SK-N-SH (cell line): ENCODE measurements at regions not wholly inside any gene's neighbourhood (a gene's known extent, or its start where the extent isn't known, plus 50 kb on each side); places are given as distances from the start of the nearest gene placed in this dataset.

ENCODE experiments used
- CTCF ChIA-PET: fragments of 300-600, 350-600 bp; formaldehyde crosslinking; extraction: SDS; loops from one replicate; lab custom pipeline; 2021; lab: Yijun Ruan, JAX
- POLR2A ChIA-PET: fragments of 350-600 bp; sonication (Branson Sonifier 250); formaldehyde crosslinking; extraction: SDS; loops from one replicate; lab custom pipeline; 2020; ENCODE audit warnings: antibody characterized with exemption, inconsistent platforms; lab: Yijun Ruan, JAX
- DNase-seq: peaks from one replicate; pipeline ENCODE4 v3.0.0; 2012
- H2AFZ ChIP-seq: fragments of 200-600 bp; sonication (generic); 2 replicates; pipeline ENCODE4 v1.8.1; 2016; ENCODE audit warnings: antibody characterized with exemption, mild to moderate bottlenecking, low read depth
- H3F3A ChIP-seq: fragments of 200-600 bp; sonication (generic); replicated peaks from 2 replicates; pipeline ENCODE3; 2016; ENCODE audit warnings: antibody characterized with exemption, mild to moderate bottlenecking; ENCODE audit not compliant: insufficient read depth
- H3K27ac ChIP-seq, 2 experiments: fragments of 200-500 bp in 1 of 2; fragments of 200-600 bp in 1 of 2; sonication (Bioruptor generic) in 1 of 2; sonication (generic), shearing (Covaris generic) in 1 of 2; 2 replicates each; pipeline versions ENCODE4 v1.5.1 to v1.6.1; 2014 to 2016; ENCODE audit warnings: low read depth in 2 of 2, inconsistent platforms in 1 of 2, low read length in 1 of 2, mild to moderate bottlenecking in 1 of 2, mixed read lengths in 1 of 2
- H3K27me3 ChIP-seq: fragments of 200-600 bp; sonication (generic), shearing (Covaris generic); 2 replicates; pipeline ENCODE4 v1.6.1; 2016; ENCODE audit warnings: mixed run types; ENCODE audit not compliant: insufficient read depth
- H3K36me3 ChIP-seq, 2 experiments: fragments of 200-500 bp in 1 of 2; fragments of 200-600 bp in 1 of 2; sonication (Bioruptor generic) in 1 of 2; sonication (generic) in 1 of 2; replicated peaks in 1 of 2; 2 replicates each; pipeline versions ENCODE3 to v1.5.1; 2014 to 2016; ENCODE audit warnings: low read length in 1 of 2, mild to moderate bottlenecking in 1 of 2; ENCODE audit not compliant: insufficient read depth in 2 of 2, control insufficient read depth in 1 of 2
- H3K4me1 ChIP-seq, 2 experiments: fragments of 200-500 bp in 1 of 2; fragments of 200-600 bp in 1 of 2; sonication (Bioruptor generic) in 1 of 2; sonication (generic), shearing (Covaris generic) in 1 of 2; 2 replicates each; pipeline versions ENCODE4 v1.5.1 to v1.6.1; 2014 to 2016; ENCODE audit warnings: low read depth in 1 of 2, low read length in 1 of 2, mixed run types in 1 of 2; ENCODE audit not compliant: insufficient read depth in 2 of 2, control insufficient read depth in 1 of 2
- H3K4me2 ChIP-seq: fragments of 200-600 bp; sonication (generic), shearing (Covaris generic); 2 replicates; pipeline ENCODE4 v1.6.1; 2017; ENCODE audit warnings: mixed run types
- H3K4me3 ChIP-seq, 2 experiments: fragments of 200-500 bp in 1 of 2; fragments of 200-600 bp in 1 of 2; sonication (Bioruptor generic) in 1 of 2; sonication (generic), shearing (Covaris generic) in 1 of 2; 2 replicates each; pipeline versions ENCODE4 v1.5.1 to v1.8.1; 2014 to 2016; ENCODE audit warnings: low read depth in 2 of 2, inconsistent platforms in 1 of 2, low read length in 1 of 2, mild to moderate bottlenecking in 1 of 2, mixed read lengths in 1 of 2, moderate library complexity in 1 of 2
- H3K79me2 ChIP-seq: fragments of 200-600 bp; sonication (generic); 2 replicates; pipeline ENCODE4 v1.8.1; 2017; ENCODE audit warnings: mild to moderate bottlenecking; ENCODE audit not compliant: insufficient read depth
- H3K9ac ChIP-seq: fragments of 200-600 bp; sonication (generic); 2 replicates; pipeline ENCODE4 v1.6.1; 2017; ENCODE audit warnings: mixed run types
- H3K9me2 ChIP-seq: fragments of 200-600 bp; sonication (generic); 2 replicates; pipeline ENCODE4 v1.6.1; 2017; ENCODE audit warnings: mixed run types
- H3K9me3 ChIP-seq: fragments of 200-600 bp; sonication (generic); 2 replicates; pipeline ENCODE4 v1.6.1; 2017; ENCODE audit warnings: mixed run types, mild to moderate bottlenecking, moderate library complexity
- H4K20me1 ChIP-seq: fragments of 200-600 bp; sonication (generic); 2 replicates; pipeline ENCODE4 v1.6.1; 2017; ENCODE audit warnings: mild to moderate bottlenecking, mixed run types; ENCODE audit not compliant: insufficient read depth
- CHD2 ChIP-seq: fragments of 150-350 bp; IDR thresholded peaks from 2 replicates; pipeline ENCODE4 v1.6.1; 2018; ENCODE audit warnings: low read length; ENCODE audit not compliant: partially characterized antibody
- FOXJ3 ChIP-seq: sonication (generic); formaldehyde crosslinking; IDR thresholded peaks from 2 replicates; pipeline ENCODE4 v1.5.1; 2020; ENCODE audit warnings: mild to moderate bottlenecking, missing genetic modification reagents
- GABPA ChIP-seq: IDR thresholded peaks from 2 replicates; pipeline ENCODE4 v1.4.0; 2012; ENCODE audit warnings: low read depth, mild to moderate bottlenecking
- JUND ChIP-seq: IDR thresholded peaks from 2 replicates; pipeline ENCODE4 v1.4.0; 2012
- MEF2A ChIP-seq: IDR thresholded peaks from 2 replicates; pipeline ENCODE4 v1.4.0; 2012; ENCODE audit warnings: low read depth, borderline replicate concordance
- NRF1 ChIP-seq: IDR thresholded peaks from 2 replicates; pipeline ENCODE4 v1.6.1; 2012; ENCODE audit warnings: low read depth, mild to moderate bottlenecking, low read length
- PBX3 ChIP-seq: IDR thresholded peaks from 2 replicates; pipeline ENCODE4; 2012
- POLR2AphosphoS5 ChIP-seq: IDR thresholded peaks from 2 replicates; pipeline ENCODE4 v1.6.1; 2012; ENCODE audit warnings: low read depth, low read length
- RCOR1 ChIP-seq: fragments of 150-350 bp; IDR thresholded peaks from 2 replicates; pipeline ENCODE4 v1.6.1; 2017; ENCODE audit warnings: antibody characterized with exemption, low read length
- RFX5 ChIP-seq: IDR thresholded peaks from 2 replicates; pipeline ENCODE4 v1.6.1; 2012; ENCODE audit warnings: mild to moderate bottlenecking, improper control_type of control experiment, low read length
- RXRA ChIP-seq: IDR thresholded peaks from 2 replicates; pipeline ENCODE4 v1.4.0; 2012; ENCODE audit warnings: low read depth, mild to moderate bottlenecking, borderline replicate concordance
- TEAD4 ChIP-seq: IDR thresholded peaks from 2 replicates; pipeline ENCODE4 v1.4.0; 2012; ENCODE audit warnings: mild to moderate bottlenecking, borderline replicate concordance; ENCODE audit not compliant: insufficient read depth
- USF1 ChIP-seq: IDR thresholded peaks from 2 replicates; pipeline ENCODE4 v1.4.0; 2012; ENCODE audit warnings: low read depth, borderline replicate concordance
- WGBS: methylation state at CpG from one replicate; pipeline ENCODE4 v1.1.6; 2017; ENCODE audit warnings: low lambda C conversion rate; 5-methylcytosine and 5-hydroxymethylcytosine counted together
- TF ChIP-seq, protein P1 (sequence below): fragments of 150-350 bp; IDR thresholded peaks from 2 replicates; pipeline ENCODE4 v1.6.1; 2016; ENCODE audit warnings: mild to moderate bottlenecking, low read depth, low read length
- TF ChIP-seq, protein P2 (sequence below): IDR thresholded peaks from 2 replicates; pipeline ENCODE4 v1.6.1; 2012; ENCODE audit warnings: mild to moderate bottlenecking, low read depth, low read length, moderate library complexity

GRCh38 chr11:134786636-134787035 is 374.6 kb upstream of the B3GAT1 start:
- CTCF ChIA-PET, result no interaction called here

More at GRCh38 chr11:134786636-134787035, 374.6 kb upstream of the B3GAT1 start:
- no peaks in the 10 kb centered on the region for H4K20me1 ChIP-seq
- POLR2A ChIA-PET, result no interaction called here
- DNase-seq, result no peak
- no peak overlapping the region for H3K27ac ChIP-seq
- WGBS, result 24% methylated on average over 6 of the region's 6 CpGs
- no peak for TF ChIP-seq TEAD4
- TF ChIP-seq, protein P1, sequence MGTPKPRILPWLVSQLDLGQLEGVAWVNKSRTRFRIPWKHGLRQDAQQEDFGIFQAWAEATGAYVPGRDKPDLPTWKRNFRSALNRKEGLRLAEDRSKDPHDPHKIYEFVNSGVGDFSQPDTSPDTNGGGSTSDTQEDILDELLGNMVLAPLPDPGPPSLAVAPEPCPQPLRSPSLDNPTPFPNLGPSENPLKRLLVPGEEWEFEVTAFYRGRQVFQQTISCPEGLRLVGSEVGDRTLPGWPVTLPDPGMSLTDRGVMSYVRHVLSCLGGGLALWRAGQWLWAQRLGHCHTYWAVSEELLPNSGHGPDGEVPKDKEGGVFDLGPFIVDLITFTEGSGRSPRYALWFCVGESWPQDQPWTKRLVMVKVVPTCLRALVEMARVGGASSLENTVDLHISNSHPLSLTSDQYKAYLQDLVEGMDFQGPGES, result no peak
- no peak for TF ChIP-seq RCOR1
- TF ChIP-seq PBX3, result no peak
- no peak for TF ChIP-seq USF1
- no peak for TF ChIP-seq NRF1
- TF ChIP-seq, protein P2, sequence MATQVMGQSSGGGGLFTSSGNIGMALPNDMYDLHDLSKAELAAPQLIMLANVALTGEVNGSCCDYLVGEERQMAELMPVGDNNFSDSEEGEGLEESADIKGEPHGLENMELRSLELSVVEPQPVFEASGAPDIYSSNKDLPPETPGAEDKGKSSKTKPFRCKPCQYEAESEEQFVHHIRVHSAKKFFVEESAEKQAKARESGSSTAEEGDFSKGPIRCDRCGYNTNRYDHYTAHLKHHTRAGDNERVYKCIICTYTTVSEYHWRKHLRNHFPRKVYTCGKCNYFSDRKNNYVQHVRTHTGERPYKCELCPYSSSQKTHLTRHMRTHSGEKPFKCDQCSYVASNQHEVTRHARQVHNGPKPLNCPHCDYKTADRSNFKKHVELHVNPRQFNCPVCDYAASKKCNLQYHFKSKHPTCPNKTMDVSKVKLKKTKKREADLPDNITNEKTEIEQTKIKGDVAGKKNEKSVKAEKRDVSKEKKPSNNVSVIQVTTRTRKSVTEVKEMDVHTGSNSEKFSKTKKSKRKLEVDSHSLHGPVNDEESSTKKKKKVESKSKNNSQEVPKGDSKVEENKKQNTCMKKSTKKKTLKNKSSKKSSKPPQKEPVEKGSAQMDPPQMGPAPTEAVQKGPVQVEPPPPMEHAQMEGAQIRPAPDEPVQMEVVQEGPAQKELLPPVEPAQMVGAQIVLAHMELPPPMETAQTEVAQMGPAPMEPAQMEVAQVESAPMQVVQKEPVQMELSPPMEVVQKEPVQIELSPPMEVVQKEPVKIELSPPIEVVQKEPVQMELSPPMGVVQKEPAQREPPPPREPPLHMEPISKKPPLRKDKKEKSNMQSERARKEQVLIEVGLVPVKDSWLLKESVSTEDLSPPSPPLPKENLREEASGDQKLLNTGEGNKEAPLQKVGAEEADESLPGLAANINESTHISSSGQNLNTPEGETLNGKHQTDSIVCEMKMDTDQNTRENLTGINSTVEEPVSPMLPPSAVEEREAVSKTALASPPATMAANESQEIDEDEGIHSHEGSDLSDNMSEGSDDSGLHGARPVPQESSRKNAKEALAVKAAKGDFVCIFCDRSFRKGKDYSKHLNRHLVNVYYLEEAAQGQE, result no peak
- TF ChIP-seq FOXJ3 (CRISPR knock-in tag), result no peak
- TF ChIP-seq CHD2, result no peak
- TF ChIP-seq RXRA, result no peak
- TF ChIP-seq JUND, result no peak
- no peak for TF ChIP-seq POLR2AphosphoS5
- TF ChIP-seq GABPA, result no peak
- no peak for TF ChIP-seq MEF2A
- no peak for TF ChIP-seq RFX5
- no peaks in the 10 kb centered on the region for H3K9me2 ChIP-seq
- no peaks in the 10 kb centered on the region for H3F3A ChIP-seq
- H3K9ac ChIP-seq, result no peak overlapping the region
- no peaks in the 10 kb centered on the region for H3K9me3 ChIP-seq
- H3K36me3 ChIP-seq, result no peaks in the 10 kb centered on the region
- no peak overlapping the region for H3K4me3 ChIP-seq
- H3K27me3 ChIP-seq, result no peaks in the 10 kb centered on the region
- peaks cover 0 to 1% of the 10 kb centered on the region in 2 experiments; a peak in 1 of 4 replicates for H3K4me1 ChIP-seq
- no peak overlapping the region for H2AFZ ChIP-seq
- H3K79me2 ChIP-seq, result no peaks in the 10 kb centered on the region
- H3K4me2 ChIP-seq, result no peak overlapping the region
